GM12872 (cell line): ENCODE measurements at regions not wholly inside any gene's neighbourhood (a gene's known extent, or its start where the extent isn't known, plus 50 kb on each side); places are given as distances from the start of the nearest gene placed in this dataset.

Experiments used
- TF ChIP-seq, protein P1 (sequence below): IDR thresholded peaks from 3 replicates; pipeline ENCODE4 v1.5.1; 2011; ENCODE audit warnings: low read depth, mild to moderate bottlenecking, low read length, moderate library complexity; ENCODE audit not compliant: insufficient read depth

DNA sequence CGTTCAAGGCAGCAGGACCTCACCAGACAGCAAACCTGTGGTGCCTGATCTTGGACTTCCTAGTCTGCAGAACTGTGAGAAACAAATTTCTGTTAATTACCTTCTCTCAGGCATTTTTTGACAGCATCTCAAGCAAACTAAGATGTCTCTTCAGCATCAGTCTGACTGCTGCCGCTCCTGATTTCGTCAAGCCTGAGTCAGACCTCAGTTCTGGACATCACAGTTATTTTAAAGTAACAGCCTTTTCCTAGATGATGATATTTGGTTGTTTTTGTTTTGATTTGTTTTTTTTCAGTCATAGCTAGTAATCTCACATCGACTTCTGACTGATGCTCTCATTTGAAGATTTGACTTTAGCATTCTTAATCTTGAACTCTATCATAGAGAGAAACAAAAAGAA, 71.9 kb downstream of the BLID start:
- TF ChIP-seq, protein P1, sequence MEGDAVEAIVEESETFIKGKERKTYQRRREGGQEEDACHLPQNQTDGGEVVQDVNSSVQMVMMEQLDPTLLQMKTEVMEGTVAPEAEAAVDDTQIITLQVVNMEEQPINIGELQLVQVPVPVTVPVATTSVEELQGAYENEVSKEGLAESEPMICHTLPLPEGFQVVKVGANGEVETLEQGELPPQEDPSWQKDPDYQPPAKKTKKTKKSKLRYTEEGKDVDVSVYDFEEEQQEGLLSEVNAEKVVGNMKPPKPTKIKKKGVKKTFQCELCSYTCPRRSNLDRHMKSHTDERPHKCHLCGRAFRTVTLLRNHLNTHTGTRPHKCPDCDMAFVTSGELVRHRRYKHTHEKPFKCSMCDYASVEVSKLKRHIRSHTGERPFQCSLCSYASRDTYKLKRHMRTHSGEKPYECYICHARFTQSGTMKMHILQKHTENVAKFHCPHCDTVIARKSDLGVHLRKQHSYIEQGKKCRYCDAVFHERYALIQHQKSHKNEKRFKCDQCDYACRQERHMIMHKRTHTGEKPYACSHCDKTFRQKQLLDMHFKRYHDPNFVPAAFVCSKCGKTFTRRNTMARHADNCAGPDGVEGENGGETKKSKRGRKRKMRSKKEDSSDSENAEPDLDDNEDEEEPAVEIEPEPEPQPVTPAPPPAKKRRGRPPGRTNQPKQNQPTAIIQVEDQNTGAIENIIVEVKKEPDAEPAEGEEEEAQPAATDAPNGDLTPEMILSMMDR, result no peak

DNA sequence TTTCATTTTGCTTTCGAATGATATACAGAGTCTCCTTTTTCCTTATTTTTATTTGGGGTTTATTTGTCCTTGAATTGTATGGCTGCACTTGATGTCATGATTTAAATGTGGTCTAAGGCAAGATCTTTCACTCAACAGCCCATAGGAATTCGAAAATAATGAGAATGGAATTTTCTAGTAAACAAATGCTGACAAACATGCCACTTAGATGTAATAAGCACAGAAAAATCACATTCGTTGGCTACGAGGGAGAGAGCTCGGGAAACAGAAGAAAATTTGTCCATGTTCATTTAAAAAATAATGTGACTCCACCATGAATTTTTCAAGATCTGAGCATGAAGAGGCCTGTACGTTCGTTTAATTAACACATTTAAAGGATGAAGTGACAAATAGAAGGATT, 73.0 kb downstream of the BLID start:
- TF ChIP-seq, protein P1, result no peak

DNA sequence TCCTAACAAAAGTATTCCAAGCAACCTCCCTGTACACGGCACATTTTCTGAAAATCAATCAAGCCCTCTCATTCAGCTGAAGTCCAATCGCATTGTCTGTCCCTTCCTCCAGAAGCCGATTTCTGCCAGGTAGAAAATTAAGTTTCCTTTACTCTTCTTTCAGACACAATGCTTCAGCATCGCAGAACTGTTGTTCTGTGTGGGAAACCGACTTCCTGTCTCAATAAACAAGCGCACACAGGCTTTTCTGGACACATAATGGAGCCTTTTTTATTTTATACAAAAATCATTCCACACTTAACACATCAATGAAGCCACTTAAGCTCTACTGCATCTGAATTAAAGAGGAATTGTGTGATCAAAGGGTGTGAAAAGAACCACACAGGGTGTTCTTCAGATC, 75.6 kb downstream of the BLID start:
- TF ChIP-seq, protein P1, result no peak

DNA sequence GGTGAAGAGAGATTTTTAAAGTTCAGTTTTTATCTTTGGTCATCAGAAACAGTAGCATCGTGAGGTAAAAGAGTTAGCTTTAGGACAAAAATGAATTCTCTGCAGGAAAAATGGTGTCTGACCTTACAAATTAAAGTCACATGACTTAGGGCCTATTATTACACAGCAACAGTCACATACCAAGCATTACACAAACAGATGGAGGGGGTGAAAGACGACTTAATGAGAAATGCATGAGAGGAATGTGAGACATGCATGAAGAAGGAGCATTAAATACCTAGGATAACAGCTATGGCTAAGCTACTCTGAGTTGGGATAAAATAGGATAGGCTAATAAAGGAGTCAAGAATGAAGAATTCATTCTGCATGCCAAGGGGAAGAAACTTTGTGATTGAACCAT, 77.5 kb downstream of the BLID start:
- TF ChIP-seq, protein P1, result no peak

DNA sequence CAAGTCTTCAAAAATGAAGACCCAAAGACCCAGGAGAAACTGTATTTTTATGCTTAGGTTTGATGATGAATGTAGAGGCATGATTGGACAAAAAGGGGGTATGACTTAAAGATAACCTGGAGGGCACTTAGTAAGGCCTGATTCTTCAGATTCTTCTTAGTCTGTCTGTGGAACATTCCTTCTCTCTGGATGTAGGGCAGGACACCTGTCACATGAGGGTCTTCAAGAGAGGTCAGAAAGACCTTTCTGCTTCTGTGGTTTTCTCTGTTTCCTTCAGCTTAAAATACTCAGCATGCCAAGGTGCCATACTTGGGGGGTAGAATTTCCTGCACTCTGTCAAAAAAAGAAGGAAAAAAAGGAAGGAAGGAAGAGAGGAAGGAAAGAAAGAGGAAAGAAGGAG, 78.1 kb downstream of the BLID start:
- TF ChIP-seq, protein P1, result no peak

DNA sequence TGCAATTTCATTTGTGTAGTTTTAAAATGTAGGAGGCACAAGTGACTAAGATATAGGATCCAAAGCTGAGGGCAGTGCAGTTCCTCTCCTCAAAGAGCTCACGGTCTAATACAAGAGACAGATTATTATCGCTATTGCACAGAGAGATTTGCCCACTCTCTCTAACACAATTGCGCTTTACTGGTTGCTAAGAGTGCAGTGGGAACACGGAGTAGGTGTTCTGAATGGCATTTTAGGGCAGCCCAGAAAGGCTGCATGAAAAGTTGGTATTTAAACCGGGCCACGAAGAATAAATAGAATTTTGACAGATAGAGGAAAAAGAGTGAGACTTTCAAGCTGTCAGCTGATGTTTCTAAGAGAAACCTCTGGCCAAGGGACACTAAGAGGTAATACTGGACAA, 79.5 kb downstream of the BLID start:
- TF ChIP-seq, protein P1, result no peak

DNA sequence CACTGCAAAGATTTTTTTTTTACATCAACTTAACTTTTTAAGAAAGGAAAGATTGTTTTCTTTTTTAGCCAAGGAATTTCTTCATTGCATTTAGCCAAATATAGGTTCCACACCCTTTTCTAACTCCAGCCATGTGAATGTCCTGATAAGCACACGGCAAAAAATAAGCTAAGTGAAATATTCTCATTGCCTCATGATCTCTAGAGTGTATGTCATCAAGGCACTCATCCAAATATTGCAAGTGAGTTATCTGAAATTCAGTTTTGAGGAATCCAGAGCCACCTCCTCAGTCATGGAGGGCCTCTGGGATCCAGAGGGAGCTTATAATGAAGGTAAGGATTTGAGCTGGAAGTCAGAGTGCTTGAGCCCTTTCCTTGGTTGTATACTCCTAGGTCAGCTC, 80.0 kb downstream of the BLID start:
- TF ChIP-seq, protein P1, result no peak

DNA sequence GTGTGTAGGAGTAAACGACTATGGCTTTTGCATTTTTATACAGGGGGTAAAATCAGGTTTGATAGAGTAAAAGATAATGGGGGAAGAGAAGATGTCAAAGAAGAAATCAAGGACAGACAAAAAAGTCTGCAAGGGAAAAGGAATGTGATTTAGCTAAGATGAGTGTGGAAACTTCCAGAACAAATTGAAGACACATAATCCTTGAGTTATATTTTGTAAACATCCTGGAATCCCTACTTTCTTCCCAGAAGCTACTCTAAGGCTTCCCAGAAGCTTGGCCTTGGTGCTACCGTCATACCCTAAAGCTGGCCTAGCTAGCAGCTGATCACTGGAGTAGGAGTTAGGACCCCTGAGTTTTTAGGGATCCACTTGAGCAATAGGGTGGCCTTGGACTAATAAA, 82.4 kb downstream of the BLID start:
- TF ChIP-seq, protein P1, result no peak
